ENCODE measurements at regions not wholly inside any gene's neighbourhood (a gene's known extent, or its start where the extent isn't known, plus 50 kb on each side); places are given as distances from the start of the nearest gene placed in this dataset.
"Not testable (repeated sequence)": the region's sequence is repeated elsewhere in the genome, so short reads cannot be mapped to it uniquely, and the experiment has no call there.

DNA sequence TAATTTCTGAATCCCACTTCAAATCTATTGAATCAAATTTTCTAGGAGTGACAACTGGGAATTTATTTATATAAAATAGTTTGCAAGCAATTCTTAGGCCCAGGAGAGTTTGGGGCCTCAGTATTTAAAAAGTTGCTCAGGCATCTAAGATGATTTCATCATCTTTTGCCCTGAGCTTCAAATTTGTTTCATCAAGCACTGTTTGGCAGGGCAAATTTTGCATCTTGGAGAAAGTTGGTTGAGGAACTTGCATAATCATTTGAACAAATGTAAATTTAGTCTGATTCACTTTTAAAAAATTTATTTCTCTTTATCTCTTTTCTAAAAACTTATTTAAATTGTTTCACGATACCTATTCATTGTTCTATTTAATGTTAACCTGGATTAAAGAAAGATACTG lies 702.8 kb downstream of the SI start:
- DNase-seq (ENCODE audit: low read depth in 2 of 2), result no peak

GRCh38 chr3:164371681-164372080 lies 706.6 kb downstream of the SI start:
- no peak for DNase-seq (ENCODE audit: low read depth in 2 of 2)

DNA sequence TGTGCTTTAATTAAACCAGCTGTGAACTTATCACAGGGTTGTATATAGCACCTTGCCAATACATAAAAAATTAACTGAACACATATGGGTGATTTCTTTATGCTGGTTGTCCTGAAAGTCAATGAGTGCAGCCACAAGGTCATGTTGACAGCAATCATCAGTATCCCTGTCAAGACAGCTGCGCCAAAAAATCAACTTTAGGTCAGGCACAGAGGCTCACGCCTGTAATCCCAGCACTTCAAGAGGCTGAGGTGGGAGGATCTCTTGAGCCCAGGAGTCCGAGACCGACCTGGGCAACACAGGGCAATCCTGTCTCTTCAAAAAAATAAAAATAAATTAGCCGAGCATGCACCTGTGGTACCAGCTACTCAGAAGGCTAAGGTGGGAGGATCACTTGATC lies 707.3 kb downstream of the SI start:
- no peak for DNase-seq (ENCODE audit: low read depth in 2 of 2)

- DNase-seq (ENCODE audit: low read depth in 2 of 2), result no peak
These were observed 713.1 kb downstream of the SI start for GRCh38 chr3:164365242-164365641.

DNA sequence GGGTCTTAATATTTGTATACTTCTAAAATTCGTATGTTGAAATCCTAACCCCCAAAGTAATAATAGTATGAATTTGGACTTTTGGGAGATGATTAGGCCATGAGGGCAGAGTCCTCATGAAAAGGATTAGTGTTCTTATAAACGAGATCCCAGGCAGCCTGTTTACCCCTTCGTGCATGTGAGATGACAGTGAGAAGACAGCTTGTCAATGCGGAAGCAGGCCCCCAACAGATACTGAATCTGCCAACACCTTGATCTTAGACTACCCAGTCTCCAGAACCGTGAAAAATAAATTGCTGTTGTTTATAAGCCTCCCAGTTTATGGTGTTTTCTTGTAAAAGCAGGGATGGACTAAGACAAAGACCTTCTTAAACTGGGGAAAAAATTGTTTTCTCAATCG lies 714.2 kb downstream of the SI start:
- DNase-seq (ENCODE audit: low read depth in 2 of 2), result no peak

GRCh38 chr3:164360738-164361406 lies 717.4 kb downstream of the SI start:
- DNase-seq (ENCODE audit: low read depth in 2 of 2), result no peak

GRCh38 chr3:164360078-164360578 lies 718.2 kb downstream of the SI start:
- no peak for DNase-seq (ENCODE audit: low read depth in 2 of 2)

DNA sequence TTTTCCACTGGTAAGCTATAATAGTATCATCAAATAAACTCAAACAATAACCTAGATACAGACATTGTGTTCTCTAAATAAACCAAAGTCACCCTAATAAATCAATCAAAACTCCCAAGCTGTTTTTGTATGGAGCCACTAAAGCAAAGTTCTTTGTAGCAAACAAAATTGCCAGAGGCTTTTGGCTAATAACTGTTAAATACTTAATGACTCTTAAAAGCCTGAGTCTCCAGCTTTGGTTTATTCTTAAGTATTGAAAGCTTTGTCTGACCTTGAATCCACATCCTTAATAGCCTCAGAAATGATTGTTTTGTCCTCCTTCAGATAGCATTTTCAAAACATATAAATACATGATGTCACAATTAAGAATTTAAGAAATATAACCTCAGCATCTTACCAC lies 725.3 kb downstream of the SI start:
- DNase-seq (ENCODE audit: low read depth in 2 of 2), result no peak

- no peak for DNase-seq (ENCODE audit: low read depth in 2 of 2)
These were observed 727.2 kb downstream of the SI start for GRCh38 chr3:164351131-164351530.

- DNase-seq (ENCODE audit: low read depth in 2 of 2), result not testable (repeated sequence)
These were observed 736.1 kb downstream of the SI start for GRCh38 chr3:164342206-164342605.

DNA sequence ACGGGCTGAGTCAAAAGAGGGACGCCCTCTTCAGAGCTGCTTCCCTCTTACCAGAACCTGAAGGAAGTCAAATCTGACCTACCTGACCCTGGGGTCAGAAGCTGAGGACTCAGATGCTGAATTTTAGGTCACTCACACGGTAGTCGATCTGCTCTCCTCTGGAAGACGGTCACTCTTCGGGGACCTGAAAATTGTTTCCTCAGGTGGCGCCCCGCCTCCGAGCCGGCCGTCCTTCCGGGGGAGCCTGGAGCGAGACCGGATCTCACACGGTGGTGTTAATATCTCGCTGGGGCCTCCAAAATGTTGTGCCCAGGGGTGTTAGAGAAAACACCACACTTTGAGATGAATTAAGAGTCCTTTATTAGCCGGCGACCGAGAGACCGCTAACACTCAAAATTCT lies 737.2 kb downstream of the SI start:
- DNase-seq (ENCODE audit: low read depth in 2 of 2), result no peak

DNA sequence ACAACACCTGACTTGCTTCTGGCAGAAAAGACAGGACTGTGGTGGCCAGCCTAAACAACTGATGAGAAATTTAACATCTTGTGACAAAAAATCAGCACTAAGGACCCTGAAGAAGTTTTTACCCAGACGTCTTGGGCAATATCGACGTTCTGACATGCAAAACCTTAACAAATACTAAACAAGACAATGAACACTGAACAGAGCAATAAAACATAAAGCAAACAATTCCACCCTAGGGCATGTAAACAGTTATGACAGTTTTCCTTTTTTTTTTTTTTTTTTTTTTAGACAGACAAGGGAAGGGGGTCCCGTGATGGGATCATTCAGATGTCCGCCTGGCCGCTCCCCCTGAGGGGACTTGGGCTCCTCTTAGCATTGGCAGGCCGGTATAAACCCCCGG lies 738.0 kb downstream of the SI start:
- no peak for DNase-seq (ENCODE audit: low read depth in 2 of 2)

- no peak for DNase-seq (ENCODE audit: low read depth in 2 of 2)
These were observed 745.2 kb downstream of the SI start for GRCh38 chr3:164332831-164333802.

- no peak for DNase-seq (ENCODE audit: low read depth in 2 of 2)
These were observed 751.6 kb downstream of the SI start for GRCh38 chr3:164326714-164327113.

GRCh38 chr3:164320962-164321361 lies 757.3 kb downstream of the SI start:
- DNase-seq (ENCODE audit: low read depth in 2 of 2), result no peak

GRCh38 chr3:164306042-164306441 lies 772.3 kb downstream of the SI start:
- DNase-seq (ENCODE audit: low read depth in 2 of 2), result no peak

GRCh38 chr3:164303894-164304293 lies 774.4 kb downstream of the SI start:
- DNase-seq (ENCODE audit: low read depth in 2 of 2), result no peak

GRCh38 chr3:164302622-164303021 lies 775.7 kb downstream of the SI start:
- DNase-seq (ENCODE audit: low read depth in 2 of 2), result no peak

- not testable (repeated sequence) for DNase-seq (ENCODE audit: low read depth in 2 of 2)
These were observed 786.8 kb downstream of the SI start for GRCh38 chr3:164291486-164291885.

GRCh38 chr3:164278550-164278949 lies 799.7 kb downstream of the SI start:
- DNase-seq (ENCODE audit: low read depth in 2 of 2), result no peak

DNA sequence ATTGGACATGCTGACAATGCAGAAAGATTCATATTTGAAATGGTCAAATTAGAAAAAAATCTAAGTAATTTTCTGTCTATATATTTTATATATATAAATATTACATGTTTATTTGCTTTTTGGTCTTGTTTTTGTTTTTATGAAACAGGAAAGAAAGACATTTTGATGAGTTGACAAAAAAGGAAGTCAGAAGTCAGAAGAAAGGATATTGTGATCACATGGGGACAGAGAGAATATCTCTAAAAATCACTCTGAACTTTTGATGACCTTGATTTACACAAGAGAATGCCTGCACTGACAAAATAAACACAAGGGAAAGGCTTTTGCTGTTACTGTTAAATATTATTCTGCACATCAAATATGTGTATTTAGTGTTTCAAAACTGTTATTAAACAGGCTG lies 811.2 kb downstream of the SI start:
- no peak for DNase-seq (ENCODE audit: low read depth in 2 of 2)

- DNase-seq (ENCODE audit: low read depth in 2 of 2), result no peak
These were observed 827.4 kb downstream of the SI start for GRCh38 chr3:164250923-164251322.

- DNase-seq (ENCODE audit: low read depth in 2 of 2), result no peak
These were observed 841.4 kb downstream of the SI start for GRCh38 chr3:164236851-164237250.

Measured in stimulated activated CD4-positive, alpha-beta T cell treated with anti-CD3 and anti-CD28 coated beads, Interleukin-1b, Interleukin-23, amount 100 ng/mL, for 4 hours (primary cell).